ENCODE measurements at regions not wholly inside any gene's neighbourhood (a gene's known extent, or its start where the extent isn't known, plus 50 kb on each side); places are given as distances from the start of the nearest gene placed in this dataset.

DNA sequence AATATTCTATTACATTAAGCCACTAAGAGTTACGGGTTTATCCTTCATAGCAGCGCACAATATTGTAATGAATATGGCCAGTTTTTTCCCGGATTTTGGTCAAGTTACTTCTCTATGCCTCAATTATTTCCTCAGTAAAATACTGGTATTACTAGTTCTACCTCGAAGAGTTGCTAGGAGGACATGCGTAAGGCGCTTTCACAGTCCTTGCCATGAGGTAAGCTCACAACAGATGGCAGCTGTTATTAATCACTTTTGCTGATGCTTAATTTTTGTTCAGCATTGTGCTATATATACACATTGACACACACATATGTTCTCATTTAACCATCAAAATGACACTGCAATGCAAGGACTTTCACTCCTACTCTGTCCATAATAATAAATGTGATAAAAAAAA is 101.5 kb downstream of the SCG2 start:
- ATAC-seq, result no peak
- CTCF ChIA-PET, result no interaction called here
- no peak overlapping the region for H3K27ac Mint-ChIP-seq

DNA sequence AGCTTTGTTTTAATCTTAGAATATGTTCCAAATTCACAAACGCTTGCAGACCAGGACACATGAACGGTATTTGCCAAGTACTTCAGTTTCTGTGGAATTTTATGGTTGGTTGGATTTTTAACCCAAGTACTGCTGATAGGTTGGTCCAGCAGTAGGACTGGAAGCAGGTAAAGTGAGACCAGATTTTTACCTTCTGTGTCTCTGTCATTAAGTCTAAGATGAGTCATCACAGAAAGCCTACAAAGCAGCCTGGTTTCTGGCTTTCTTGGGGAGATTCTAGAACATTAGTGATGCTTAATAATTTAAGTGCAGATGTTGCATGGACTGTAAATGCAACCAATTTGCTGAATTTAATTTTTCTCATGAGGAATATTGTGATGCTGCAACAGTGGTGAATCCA is 100.5 kb downstream of the SCG2 start:
- ATAC-seq (no peak), DNase-seq (ENCODE audit: low spot score) (no peak)
- Mint-ChIP-seq H3K27me3 (ENCODE audit: low read depth) (no peaks in the 10 kb centered on the region), H3K27ac (no peak overlapping the region), H3K36me3 (no peaks in the 10 kb centered on the region), H3K4me3 (no peak overlapping the region), H3K9me3 (peaks cover 7% of the 10 kb centered on the region), H3K4me1 (no peaks in the 10 kb centered on the region)
- POLR2A ChIA-PET, result no interaction called here
- TF ChIP-seq USF1 (CRISPR knock-in tag; IDR thresholded peaks at IDR 0.05) (no peak), NFYB (CRISPR knock-in tag; conservative IDR thresholded peaks at IDR 0.05; ENCODE audit: low read depth) (no peak), JAZF1 (CRISPR knock-in tag; IDR thresholded peaks at IDR 0.05) (no peak), GTF2I (CRISPR knock-in tag; conservative IDR thresholded peaks at IDR 0.05) (no peak), ZNF423 (CRISPR knock-in tag; IDR thresholded peaks at IDR 0.05) (no peak), ATF3 (CRISPR knock-in tag; conservative IDR thresholded peaks at IDR 0.05) (no peak), SMAD4 (CRISPR knock-in tag; IDR thresholded peaks at IDR 0.05) (no peak), TEAD1 (CRISPR knock-in tag; IDR thresholded peaks at IDR 0.05) (no peak)
- TF ChIP-seq, protein P1, sequence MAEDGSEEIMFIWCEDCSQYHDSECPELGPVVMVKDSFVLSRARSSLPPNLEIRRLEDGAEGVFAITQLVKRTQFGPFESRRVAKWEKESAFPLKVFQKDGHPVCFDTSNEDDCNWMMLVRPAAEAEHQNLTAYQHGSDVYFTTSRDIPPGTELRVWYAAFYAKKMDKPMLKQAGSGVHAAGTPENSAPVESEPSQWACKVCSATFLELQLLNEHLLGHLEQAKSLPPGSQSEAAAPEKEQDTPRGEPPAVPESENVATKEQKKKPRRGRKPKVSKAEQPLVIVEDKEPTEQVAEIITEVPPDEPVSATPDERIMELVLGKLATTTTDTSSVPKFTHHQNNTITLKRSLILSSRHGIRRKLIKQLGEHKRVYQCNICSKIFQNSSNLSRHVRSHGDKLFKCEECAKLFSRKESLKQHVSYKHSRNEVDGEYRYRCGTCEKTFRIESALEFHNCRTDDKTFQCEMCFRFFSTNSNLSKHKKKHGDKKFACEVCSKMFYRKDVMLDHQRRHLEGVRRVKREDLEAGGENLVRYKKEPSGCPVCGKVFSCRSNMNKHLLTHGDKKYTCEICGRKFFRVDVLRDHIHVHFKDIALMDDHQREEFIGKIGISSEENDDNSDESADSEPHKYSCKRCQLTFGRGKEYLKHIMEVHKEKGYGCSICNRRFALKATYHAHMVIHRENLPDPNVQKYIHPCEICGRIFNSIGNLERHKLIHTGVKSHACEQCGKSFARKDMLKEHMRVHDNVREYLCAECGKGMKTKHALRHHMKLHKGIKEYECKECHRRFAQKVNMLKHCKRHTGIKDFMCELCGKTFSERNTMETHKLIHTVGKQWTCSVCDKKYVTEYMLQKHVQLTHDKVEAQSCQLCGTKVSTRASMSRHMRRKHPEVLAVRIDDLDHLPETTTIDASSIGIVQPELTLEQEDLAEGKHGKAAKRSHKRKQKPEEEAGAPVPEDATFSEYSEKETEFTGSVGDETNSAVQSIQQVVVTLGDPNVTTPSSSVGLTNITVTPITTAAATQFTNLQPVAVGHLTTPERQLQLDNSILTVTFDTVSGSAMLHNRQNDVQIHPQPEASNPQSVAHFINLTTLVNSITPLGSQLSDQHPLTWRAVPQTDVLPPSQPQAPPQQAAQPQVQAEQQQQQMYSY (CRISPR knock-in tag; IDR thresholded peaks at IDR 0.05), result no peak
- TF ChIP-seq, protein P2, sequence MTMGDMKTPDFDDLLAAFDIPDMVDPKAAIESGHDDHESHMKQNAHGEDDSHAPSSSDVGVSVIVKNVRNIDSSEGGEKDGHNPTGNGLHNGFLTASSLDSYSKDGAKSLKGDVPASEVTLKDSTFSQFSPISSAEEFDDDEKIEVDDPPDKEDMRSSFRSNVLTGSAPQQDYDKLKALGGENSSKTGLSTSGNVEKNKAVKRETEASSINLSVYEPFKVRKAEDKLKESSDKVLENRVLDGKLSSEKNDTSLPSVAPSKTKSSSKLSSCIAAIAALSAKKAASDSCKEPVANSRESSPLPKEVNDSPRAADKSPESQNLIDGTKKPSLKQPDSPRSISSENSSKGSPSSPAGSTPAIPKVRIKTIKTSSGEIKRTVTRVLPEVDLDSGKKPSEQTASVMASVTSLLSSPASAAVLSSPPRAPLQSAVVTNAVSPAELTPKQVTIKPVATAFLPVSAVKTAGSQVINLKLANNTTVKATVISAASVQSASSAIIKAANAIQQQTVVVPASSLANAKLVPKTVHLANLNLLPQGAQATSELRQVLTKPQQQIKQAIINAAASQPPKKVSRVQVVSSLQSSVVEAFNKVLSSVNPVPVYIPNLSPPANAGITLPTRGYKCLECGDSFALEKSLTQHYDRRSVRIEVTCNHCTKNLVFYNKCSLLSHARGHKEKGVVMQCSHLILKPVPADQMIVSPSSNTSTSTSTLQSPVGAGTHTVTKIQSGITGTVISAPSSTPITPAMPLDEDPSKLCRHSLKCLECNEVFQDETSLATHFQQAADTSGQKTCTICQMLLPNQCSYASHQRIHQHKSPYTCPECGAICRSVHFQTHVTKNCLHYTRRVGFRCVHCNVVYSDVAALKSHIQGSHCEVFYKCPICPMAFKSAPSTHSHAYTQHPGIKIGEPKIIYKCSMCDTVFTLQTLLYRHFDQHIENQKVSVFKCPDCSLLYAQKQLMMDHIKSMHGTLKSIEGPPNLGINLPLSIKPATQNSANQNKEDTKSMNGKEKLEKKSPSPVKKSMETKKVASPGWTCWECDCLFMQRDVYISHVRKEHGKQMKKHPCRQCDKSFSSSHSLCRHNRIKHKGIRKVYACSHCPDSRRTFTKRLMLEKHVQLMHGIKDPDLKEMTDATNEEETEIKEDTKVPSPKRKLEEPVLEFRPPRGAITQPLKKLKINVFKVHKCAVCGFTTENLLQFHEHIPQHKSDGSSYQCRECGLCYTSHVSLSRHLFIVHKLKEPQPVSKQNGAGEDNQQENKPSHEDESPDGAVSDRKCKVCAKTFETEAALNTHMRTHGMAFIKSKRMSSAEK (CRISPR knock-in tag; IDR thresholded peaks at IDR 0.05; ENCODE audit: borderline replicate concordance), result no peak
- TF ChIP-seq, protein P3, sequence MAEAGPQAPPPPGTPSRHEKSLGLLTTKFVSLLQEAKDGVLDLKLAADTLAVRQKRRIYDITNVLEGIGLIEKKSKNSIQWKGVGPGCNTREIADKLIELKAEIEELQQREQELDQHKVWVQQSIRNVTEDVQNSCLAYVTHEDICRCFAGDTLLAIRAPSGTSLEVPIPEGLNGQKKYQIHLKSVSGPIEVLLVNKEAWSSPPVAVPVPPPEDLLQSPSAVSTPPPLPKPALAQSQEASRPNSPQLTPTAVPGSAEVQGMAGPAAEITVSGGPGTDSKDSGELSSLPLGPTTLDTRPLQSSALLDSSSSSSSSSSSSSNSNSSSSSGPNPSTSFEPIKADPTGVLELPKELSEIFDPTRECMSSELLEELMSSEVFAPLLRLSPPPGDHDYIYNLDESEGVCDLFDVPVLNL (CRISPR knock-in tag; IDR thresholded peaks at IDR 0.05; ENCODE audit: borderline replicate concordance, low read depth), result no peak
- TF ChIP-seq, protein P4, sequence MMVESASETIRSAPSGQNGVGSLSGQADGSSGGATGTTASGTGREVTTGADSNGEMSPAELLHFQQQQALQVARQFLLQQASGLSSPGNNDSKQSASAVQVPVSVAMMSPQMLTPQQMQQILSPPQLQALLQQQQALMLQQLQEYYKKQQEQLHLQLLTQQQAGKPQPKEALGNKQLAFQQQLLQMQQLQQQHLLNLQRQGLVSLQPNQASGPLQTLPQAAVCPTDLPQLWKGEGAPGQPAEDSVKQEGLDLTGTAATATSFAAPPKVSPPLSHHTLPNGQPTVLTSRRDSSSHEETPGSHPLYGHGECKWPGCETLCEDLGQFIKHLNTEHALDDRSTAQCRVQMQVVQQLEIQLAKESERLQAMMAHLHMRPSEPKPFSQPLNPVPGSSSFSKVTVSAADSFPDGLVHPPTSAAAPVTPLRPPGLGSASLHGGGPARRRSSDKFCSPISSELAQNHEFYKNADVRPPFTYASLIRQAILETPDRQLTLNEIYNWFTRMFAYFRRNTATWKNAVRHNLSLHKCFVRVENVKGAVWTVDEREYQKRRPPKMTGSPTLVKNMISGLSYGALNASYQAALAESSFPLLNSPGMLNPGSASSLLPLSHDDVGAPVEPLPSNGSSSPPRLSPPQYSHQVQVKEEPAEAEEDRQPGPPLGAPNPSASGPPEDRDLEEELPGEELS (CRISPR knock-in tag; IDR thresholded peaks at IDR 0.05), result no peak
- CTCF ChIA-PET, result no interaction called here

More for the DNA sequence above, 101.5 kb downstream of the SCG2 start:
- TF ChIP-seq ZNF423 (CRISPR knock-in tag; IDR thresholded peaks at IDR 0.05) (no peak), ELF4 (CRISPR knock-in tag; IDR thresholded peaks at IDR 0.05; ENCODE audit: low read depth) (no peak), ZNF512 (CRISPR knock-in tag; IDR thresholded peaks at IDR 0.05; ENCODE audit: borderline replicate concordance) (no peak), ZNF416 (CRISPR knock-in tag; IDR thresholded peaks at IDR 0.05) (no peak), KAT7 (CRISPR knock-in tag; IDR thresholded peaks at IDR 0.05; ENCODE audit: borderline replicate concordance) (no peak)
- Mint-ChIP-seq H3K4me3 (no peak overlapping the region), H3K27me3 (ENCODE audit: low read depth) (no peaks in the 10 kb centered on the region), H3K4me1 (no peaks in the 10 kb centered on the region), H3K36me3 (no peaks in the 10 kb centered on the region), H3K9me3 (peaks cover 6% of the 10 kb centered on the region; the same call in 1 of the 2 replicates)
- DNase-seq (ENCODE audit: low spot score), result no peak
- POLR2A ChIA-PET, result no interaction called here
